Type B pancreatic cell (in vitro differentiated cells): ENCODE measurements at regions not wholly inside any gene's neighbourhood (a gene's known extent, or its start where the extent isn't known, plus 50 kb on each side); places are given as distances from the start of the nearest gene placed in this dataset.

ENCODE experiments used
- DNase-seq: peaks from one replicate; pipeline ENCODE4 v3.0.0; 2021; ENCODE audit warnings: mixed read lengths; ENCODE audit not compliant: unreplicated experiment; ENCODE audit errors: extremely low spot score
- H3K27ac Mint-ChIP-seq: 2 replicates; pipeline ENCODE4 v1.8.0; 2021; ENCODE audit warnings: mild to moderate bottlenecking, mixed read lengths
- H3K27me3 Mint-ChIP-seq: 2 replicates; pipeline ENCODE4 v1.8.0; 2021; ENCODE audit warnings: mixed read lengths
- H3K36me3 Mint-ChIP-seq: 2 replicates; pipeline ENCODE4 v1.8.0; 2021; ENCODE audit warnings: mixed read lengths
- H3K4me1 Mint-ChIP-seq: one replicate; pipeline ENCODE4 v1.8.0; 2021; ENCODE audit warnings: mixed read lengths; ENCODE audit not compliant: unreplicated experiment
- H3K4me3 Mint-ChIP-seq: 2 replicates; pipeline ENCODE4 v1.8.0; 2021; ENCODE audit warnings: mild to moderate bottlenecking, mixed read lengths
- H3K9me3 Mint-ChIP-seq: 2 replicates; pipeline ENCODE4 v1.8.0; 2021; ENCODE audit warnings: mixed read lengths
- CTCF ChIP-seq: fragments of 200-600 bp; sonication (generic); conservative IDR thresholded peaks from 2 replicates; pipeline ENCODE4 v1.5.0; 2021; ENCODE audit warnings: antibody characterized with exemption, mild to moderate bottlenecking

DNA sequence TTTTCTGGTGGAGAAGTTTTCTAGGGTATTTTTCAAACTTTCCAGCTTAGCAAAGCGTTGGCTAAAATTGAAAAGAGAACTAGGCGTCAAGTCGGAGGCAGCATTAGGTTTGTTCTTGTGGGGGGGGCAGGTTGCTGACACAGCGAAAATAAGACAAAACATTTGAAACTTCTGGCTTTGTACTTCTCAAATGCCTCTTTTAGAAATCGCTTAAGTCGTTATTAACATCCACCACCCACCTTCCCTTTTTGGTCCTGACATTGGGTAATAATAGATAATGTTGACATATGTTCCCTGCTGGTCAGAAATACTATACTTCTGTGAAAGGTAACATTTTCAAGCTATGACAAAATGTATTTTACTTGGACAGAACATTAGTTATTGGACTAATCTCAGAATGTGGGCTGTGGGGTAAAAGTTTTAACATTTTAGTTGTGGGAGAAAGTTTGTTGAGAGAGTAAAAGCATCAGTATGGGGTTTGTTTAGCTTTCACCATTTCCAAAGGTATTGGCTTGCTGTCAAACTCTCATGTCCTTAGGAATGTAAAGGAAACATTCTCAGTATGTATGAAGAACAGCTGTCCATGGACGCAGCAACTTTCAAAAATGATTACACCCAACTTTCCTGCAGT lies 88.1 kb upstream of the ZEB2 start:
- no peak for DNase-seq
- no peaks in the 10 kb centered on the region for H3K9me3 Mint-ChIP-seq
- H3K4me3 Mint-ChIP-seq, result no peak overlapping the region
- no peak overlapping the region for H3K27ac Mint-ChIP-seq
- TF ChIP-seq CTCF, result no peak
- peaks cover 18% of the 10 kb centered on the region for H3K4me1 Mint-ChIP-seq
- H3K27me3 Mint-ChIP-seq, result no peaks in the 10 kb centered on the region
- H3K36me3 Mint-ChIP-seq, result no peaks in the 10 kb centered on the region

DNA sequence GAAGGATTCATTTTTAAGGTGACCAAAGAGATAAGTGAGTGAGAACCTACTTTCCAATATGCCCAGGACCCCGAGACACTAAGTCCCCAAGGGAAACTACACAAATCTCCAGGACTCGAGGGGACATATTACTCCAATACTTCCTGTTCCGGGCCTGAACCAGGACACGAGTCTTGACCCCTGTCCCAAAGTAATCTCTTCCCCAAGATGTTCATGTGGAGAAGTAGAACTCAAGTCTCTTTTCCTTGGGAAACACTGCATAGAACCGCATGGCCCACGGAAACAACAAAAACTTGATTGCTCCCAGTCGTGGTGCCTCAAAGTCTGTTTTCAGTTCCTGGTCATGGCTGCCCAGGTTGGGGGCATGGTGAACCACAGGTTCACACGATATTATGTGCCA lies 87.2 kb upstream of the ZEB2 start:
- H3K9me3 Mint-ChIP-seq, result no peaks in the 10 kb centered on the region
- H3K4me3 Mint-ChIP-seq, result no peak overlapping the region
- no peak for DNase-seq
- no peaks in the 10 kb centered on the region for H3K27me3 Mint-ChIP-seq
- peaks cover 18% of the 10 kb centered on the region for H3K4me1 Mint-ChIP-seq
- no peak overlapping the region for H3K27ac Mint-ChIP-seq
- no peak for TF ChIP-seq CTCF
- no peaks in the 10 kb centered on the region for H3K36me3 Mint-ChIP-seq

DNA sequence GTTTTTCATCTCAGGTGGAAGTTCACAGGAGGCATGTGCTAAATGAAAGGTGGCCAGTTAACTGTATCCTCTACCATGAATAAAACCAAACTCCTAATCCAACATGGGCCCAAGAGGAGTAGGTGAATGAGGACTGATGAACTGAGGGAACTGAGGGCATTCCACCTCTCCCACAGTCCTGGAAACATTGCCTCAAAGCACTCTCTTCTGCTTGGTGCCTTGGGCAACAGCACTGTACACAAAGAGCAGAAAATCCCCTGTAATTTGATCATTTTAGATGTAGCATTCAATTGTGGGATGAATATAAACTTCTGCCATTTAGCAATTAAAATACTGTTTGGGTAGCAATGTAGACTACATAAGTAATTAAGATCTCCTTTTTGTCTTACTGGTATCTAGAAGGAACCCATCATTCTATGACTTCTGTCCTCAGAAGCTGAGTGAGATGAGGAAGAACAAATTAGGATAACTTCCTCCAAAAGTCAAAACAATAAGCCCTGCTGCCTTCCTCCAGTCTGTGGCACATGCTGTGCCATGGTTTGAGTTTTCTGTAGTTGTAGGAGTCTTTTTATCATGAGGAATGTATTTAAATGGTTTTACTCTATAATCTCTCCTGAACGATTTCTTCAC lies 86.7 kb upstream of the ZEB2 start:
- peaks cover 18% of the 10 kb centered on the region for H3K4me1 Mint-ChIP-seq
- H3K4me3 Mint-ChIP-seq, result no peak overlapping the region
- H3K27me3 Mint-ChIP-seq, result no peaks in the 10 kb centered on the region
- H3K9me3 Mint-ChIP-seq, result no peaks in the 10 kb centered on the region
- DNase-seq, result no peak
- no peak for TF ChIP-seq CTCF
- H3K27ac Mint-ChIP-seq, result no peak overlapping the region
- H3K36me3 Mint-ChIP-seq, result no peaks in the 10 kb centered on the region

DNA sequence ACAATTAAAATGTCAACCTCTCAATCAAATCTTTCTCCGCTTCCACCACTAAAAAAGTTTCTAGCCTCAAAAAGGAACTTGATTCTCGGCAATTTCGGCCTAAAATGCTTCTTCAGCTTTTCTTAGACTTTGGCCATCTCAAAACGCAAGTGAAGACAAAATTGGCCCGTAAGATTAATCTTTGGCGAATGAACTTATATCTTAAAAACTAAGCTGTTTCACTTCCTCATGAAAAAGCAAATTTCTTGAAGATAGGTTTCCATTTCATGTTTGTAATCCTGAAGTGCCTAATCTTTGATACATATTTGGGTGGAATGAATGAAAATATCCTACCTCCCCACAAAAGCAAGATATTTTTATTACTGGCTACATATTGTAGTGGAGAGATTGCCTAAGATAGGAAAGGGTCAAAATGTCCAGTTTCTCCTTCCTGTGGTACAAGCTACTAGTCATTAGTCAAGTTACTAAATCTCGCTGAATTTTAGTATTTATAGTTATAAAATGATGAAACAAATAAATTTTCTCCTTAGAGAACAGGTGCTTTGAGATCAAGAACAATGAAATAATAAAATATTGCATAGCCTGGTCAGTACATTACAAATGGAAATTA lies 85.4 kb upstream of the ZEB2 start:
- Mint-ChIP-seq H3K4me1 (peaks cover 18% of the 10 kb centered on the region), H3K9me3 (no peaks in the 10 kb centered on the region), H3K27ac (no peak overlapping the region), H3K27me3 (no peaks in the 10 kb centered on the region), H3K4me3 (no peak overlapping the region), H3K36me3 (no peaks in the 10 kb centered on the region)
- no peak for TF ChIP-seq CTCF
- DNase-seq, result no peak

- Mint-ChIP-seq H3K4me1 (peaks cover 15% of the 10 kb centered on the region), H3K4me3 (no peak overlapping the region), H3K27ac (no peak overlapping the region), H3K9me3 (no peaks in the 10 kb centered on the region), H3K36me3 (no peaks in the 10 kb centered on the region), H3K27me3 (no peaks in the 10 kb centered on the region)
- DNase-seq, result no peak
- TF ChIP-seq CTCF, result no peak
Measured at GRCh38 chr2:144603334-144603733, 83.4 kb upstream of the ZEB2 start.
